Skin epidermis (tissue), 12 donors: ENCODE measurements at regions not wholly inside any gene's neighbourhood (a gene's known extent, or its start where the extent isn't known, plus 50 kb on each side); places are given as distances from the start of the nearest gene placed in this dataset.

Experiments
- H3K27ac ChIP-seq, 21 experiments: fragments of 200-600 bp; sonication (generic) in 11 of 21; one replicate each; pipeline ENCODE4 v1.5.0; 2020; ENCODE audit warnings: mild to moderate bottlenecking in 3 of 21, inconsistent platforms in 2 of 21, moderate library complexity in 2 of 21
- H3K4me3 ChIP-seq, 7 experiments: fragments of 200-600 bp; sonication (generic) in 2 of 7; one replicate each; pipeline ENCODE4 v1.5.0; 2020; ENCODE audit warnings: inconsistent platforms in 2 of 7, mild to moderate bottlenecking in 2 of 7, moderate library complexity in 1 of 7

DNA sequence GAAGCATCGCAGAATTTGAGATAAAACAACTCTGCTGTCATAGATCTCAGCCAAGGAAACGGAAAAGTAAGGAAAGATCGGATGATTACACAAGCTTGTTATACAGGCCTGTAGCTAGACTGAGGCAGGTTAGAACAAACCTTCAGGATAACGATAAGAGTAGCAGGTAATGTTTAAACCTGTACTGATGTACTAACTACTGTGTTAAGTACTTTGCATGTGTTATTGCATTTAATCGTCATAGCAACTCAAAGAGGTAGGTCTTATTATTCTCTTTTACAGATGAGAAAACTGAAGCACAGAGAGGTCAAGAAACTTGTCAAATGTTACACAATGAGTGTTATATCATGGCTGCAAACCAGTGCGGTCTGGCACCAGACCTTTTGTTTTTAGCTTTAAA lies 352.5 kb downstream of the GPAM start:
- Histone ChIP-seq H3K27ac (peak overlapping the region in 4 of 21 experiments; percentile 11 to 66 (median 38)), H3K4me3 (no peak overlapping the region)

DNA sequence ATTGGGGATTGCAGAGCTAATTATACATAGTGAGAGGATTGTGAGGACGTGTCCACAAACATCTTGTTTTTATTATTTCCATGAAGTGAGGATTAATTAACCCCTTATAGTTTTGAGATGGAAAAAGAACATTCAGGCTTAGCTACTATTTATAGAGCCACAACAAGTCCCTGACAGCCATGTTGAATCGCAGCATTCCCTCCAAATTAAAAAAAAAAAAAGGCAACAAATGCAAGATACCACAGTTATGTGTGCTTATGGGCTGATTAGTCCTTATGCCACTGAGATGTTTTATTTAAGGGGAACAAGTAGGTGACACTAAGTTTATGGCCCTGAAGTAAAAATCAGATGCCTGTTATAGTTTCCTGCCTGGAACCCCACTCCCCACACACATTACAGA lies 350.3 kb downstream of the GPAM start:
- H3K27ac ChIP-seq: no peak overlapping the region
- no peak overlapping the region for H3K4me3 ChIP-seq

DNA sequence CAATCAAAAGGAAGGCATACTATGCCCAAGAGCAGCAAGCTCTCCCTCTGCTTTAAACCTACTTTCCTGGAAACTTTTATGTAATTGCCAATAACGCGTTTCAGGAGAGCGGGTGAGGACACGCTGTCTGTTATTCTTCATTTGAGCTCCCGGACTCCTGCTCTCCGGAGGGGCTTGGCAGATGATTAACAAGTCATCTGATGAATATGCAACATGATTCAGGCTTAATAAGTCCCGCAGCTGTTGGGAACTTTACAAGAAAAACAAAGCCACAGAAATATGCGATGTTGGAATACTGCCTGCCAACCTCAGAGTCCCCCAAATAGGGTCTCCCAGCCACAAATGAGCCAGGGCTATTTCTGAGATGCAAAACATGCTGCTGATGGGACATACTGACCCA lies 348.0 kb downstream of the GPAM start:
- H3K4me3 ChIP-seq: no peak overlapping the region
- H3K27ac ChIP-seq: peak overlapping the region in 7 of 21 experiments; percentile 5 to 78 (median 39)

GRCh38 chr10:111836064-111836463 lies 347.5 kb downstream of the GPAM start:
- H3K27ac ChIP-seq: peak overlapping the region in 2 of 21 experiments; percentile 39 to 76
- no peak overlapping the region for H3K4me3 ChIP-seq

DNA sequence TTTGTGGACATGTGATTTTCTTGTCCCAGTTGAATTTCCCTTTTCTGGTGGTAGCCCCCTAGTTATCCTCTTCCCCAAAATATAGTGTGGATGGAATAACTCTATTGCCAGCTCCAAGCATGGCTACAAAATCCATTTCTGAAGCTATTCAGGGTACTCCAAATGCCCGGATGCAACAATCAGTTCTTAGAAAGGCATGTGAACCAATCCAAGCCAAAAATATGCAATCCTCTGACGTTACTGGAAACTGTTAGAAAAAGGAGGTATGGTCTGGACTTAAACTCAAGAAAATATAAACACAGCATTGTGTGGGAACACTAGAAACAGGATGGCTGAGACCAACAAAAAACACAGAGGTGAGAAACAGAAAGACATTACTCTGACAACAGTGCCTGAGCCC lies 347.0 kb downstream of the GPAM start:
- Histone ChIP-seq H3K27ac (peak overlapping the region in 1 of 21 experiments; percentile 39), H3K4me3 (no peak overlapping the region)

DNA sequence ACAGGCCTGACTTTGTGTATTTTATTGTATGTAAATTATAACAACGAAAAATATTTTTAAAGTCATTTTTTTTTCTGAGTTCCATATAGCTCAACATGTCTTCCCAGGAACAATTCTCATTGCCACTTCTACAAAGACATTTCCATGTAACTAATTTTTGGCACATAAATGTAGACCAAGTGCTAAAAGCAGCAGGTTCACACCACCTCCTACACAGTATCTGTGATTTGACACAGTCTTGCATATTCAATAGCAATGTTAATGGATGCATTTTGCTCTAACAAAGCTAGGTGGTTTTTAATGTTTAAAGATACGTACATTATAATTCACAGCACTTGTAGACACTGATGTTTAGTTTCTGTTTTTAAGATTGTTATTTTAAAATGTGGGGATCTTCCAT lies 346.5 kb downstream of the GPAM start:
- H3K4me3 ChIP-seq: no peak overlapping the region

GRCh38 chr10:111837985-111838384 lies 345.6 kb downstream of the GPAM start:
- no peak overlapping the region for H3K4me3 ChIP-seq
- H3K27ac ChIP-seq: no peak overlapping the region

More for the DNA sequence above, 346.5 kb downstream of the GPAM start:
- H3K27ac ChIP-seq: no peak overlapping the region

DNA sequence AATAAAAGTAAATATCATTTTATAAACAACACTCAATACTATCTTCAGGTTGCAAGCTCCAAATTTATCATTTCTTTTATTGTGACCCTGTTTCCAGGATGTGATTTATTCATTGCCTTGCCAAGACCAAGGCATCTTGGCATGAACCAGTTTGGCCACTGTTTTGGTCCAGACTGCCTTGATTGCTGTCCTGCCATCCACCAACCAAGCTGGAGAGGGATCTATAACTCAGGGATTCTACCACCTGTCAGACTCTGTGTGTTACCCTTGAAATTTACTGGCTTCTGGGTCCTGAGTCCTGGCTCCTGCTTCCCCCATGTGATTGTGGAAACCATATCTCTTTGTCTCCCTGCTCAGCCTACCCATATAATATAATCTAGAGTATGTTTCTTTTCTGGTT lies 343.0 kb downstream of the GPAM start:
- Histone ChIP-seq H3K4me3 (no peak overlapping the region), H3K27ac (no peak overlapping the region)

GRCh38 chr10:111852801-111853200 lies 330.8 kb downstream of the GPAM start:
- Histone ChIP-seq H3K4me3 (no peak overlapping the region), H3K27ac (no peak overlapping the region)

- no peak overlapping the region for H3K4me3 ChIP-seq
- no peak overlapping the region for H3K27ac ChIP-seq
These were observed 326.9 kb downstream of the GPAM start for GRCh38 chr10:111856631-111857030.

- Histone ChIP-seq H3K27ac (no peak overlapping the region), H3K4me3 (no peak overlapping the region)
These were observed 318.0 kb downstream of the GPAM start for GRCh38 chr10:111865550-111865949.

- no peak overlapping the region for H3K4me3 ChIP-seq
- no peak overlapping the region for H3K27ac ChIP-seq
These were observed 312.1 kb downstream of the GPAM start for GRCh38 chr10:111871458-111871857.

GRCh38 chr10:111872591-111872990 lies 311.0 kb downstream of the GPAM start:
- Histone ChIP-seq H3K27ac (no peak overlapping the region), H3K4me3 (no peak overlapping the region)

DNA sequence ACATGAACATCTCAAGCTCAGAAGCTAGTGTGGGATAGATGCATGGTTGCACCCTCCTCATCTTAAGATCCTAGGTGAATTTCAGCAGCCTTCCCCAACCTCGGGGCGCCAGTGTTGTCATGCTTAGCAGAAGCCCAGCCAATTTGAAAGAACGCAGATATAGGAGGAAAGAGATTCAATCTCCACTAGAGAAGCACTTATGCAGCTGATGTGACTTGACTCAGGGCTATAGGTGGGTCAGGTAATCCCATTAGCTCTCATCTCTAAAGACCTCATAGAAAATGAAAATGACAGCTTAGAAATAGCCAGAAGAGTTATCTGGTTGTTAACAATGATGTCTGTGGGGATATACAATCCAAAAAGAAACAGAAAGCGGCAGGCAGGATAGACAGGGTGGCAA lies 310.5 kb downstream of the GPAM start:
- H3K4me3 ChIP-seq: no peak overlapping the region
- no peak overlapping the region for H3K27ac ChIP-seq

DNA sequence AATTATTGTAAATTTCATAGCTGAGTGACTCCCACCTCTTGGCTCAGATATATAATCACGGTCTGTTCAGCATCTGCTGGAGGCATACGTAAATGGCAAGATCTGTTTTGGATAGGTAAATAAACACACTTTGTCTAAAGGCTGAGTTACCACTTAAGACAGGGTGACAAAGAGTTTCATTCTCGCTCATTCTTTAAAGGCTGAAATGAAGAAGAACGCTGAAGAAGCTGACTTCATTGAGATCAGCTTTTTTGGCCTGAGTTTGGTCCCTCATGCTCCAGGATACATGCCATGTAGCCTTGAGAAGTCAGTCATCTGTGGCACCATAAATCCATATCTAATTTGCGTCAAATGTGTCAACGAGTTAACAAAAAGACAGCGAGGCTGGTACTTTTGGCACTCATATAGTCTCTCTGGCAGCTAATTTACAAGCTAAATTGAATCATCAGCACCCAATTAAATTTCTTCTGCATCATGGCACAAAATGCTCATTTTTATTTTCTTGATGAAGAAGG lies 309.9 kb downstream of the GPAM start:
- Histone ChIP-seq H3K27ac (no peak overlapping the region), H3K4me3 (no peak overlapping the region)

DNA sequence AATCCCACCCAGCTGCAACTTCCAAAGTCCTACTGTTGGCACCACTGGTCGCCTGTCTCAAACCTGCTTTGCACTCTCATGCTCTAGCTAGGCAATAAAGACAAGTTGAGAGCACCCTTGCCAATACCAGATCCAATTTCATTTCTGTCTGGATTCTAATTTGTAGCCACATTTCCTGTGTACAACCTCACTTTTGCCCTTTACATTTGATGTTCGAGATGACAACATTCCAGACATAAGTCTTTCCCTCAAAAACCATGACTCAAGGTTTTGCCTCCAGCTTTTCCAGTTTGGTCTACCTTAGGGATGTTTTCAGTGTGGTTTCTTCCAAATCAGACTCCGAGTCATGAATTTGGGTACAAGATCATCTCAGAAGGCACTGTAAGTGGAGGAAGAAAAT lies 309.0 kb downstream of the GPAM start:
- H3K4me3 ChIP-seq: no peak overlapping the region
- H3K27ac ChIP-seq: no peak overlapping the region

DNA sequence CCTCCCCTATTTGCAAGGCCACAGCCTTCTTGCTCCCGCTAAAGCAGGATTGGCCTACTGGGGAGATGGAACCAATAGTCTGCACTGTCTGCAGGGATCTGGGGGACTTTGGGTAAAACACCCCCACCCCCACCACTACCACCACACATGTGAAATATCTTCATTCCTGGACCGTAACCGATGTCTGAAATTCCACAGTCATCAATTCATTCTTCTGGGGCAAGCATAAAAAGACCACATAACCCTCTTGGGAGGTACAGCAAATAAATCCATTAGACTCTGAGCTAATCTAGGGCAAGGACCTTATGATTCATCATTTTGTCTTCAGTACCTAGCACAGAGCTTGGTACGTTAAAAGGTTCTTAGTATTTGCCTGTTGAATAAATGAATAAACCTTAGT lies 307.8 kb downstream of the GPAM start:
- Histone ChIP-seq H3K4me3 (no peak overlapping the region), H3K27ac (peak overlapping the region in 3 of 21 experiments; percentile 14 to 56 (median 43))

- Histone ChIP-seq H3K27ac (no peak overlapping the region), H3K4me3 (no peak overlapping the region)
These were observed 306.3 kb downstream of the GPAM start for GRCh38 chr10:111877258-111877657.

DNA sequence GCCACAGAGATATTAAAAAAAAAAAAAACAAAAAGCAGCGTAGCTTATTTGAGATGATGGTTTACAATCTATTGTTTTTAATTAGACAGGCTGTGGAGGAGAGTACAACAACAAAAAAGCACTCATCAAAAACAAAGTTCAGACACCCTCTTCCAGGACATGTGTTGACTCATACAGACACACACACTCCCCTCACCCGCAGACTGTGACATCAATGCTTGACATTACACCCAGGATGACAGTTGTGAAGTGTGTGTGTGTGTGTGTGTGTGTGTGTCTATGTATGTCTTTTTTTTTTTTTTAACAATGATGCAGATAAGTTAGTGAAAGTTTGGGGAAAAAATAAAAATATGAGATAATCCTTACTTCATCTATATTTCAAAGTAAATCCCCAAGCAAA lies 303.6 kb downstream of the GPAM start:
- H3K27ac ChIP-seq: no peak overlapping the region
- H3K4me3 ChIP-seq: no peak overlapping the region

DNA sequence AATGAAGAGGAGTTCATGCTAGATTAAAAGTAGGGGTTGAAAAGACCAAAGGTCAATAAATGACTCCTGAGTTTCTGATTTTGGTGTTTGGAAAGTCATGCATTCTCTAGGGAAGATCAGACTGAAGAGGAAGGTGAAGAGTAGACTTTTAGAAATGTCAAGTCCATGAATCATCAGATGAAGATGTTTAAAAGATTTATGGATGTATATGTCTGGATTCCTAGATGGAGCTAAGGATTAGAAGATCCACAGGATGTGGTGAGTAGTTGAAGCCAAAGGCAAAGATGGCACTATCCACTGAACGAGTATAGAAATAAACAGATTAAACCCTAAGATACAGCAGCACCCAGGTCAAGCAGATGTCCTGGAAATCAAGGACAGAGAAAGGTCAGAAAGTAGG lies 298.5 kb downstream of the GPAM start:
- H3K27ac ChIP-seq: no peak overlapping the region

GRCh38 chr10:111885919-111886318 lies 297.6 kb downstream of the GPAM start:
- no peak overlapping the region for H3K27ac ChIP-seq
- H3K4me3 ChIP-seq: no peak overlapping the region

More for the DNA sequence above, 298.5 kb downstream of the GPAM start:
- H3K4me3 ChIP-seq: no peak overlapping the region

GRCh38 chr10:111887266-111887665 lies 296.3 kb downstream of the GPAM start:
- Histone ChIP-seq H3K4me3 (no peak overlapping the region), H3K27ac (no peak overlapping the region)
